ENCODE measurements at regions not wholly inside any gene's neighbourhood (a gene's known extent, or its start where the extent isn't known, plus 50 kb on each side); places are given as distances from the start of the nearest gene placed in this dataset.

- no peak for TF ChIP-seq CTCF (IDR thresholded peaks at IDR 0.05; ENCODE audit: low read depth, low read length)
- Histone ChIP-seq H3K9me3 (ENCODE audit: severe bottlenecking) (no peaks in the 10 kb centered on the region), H3K4me3 (ENCODE audit: low read depth, low read length) (no peak overlapping the region), H3K27ac (no peak overlapping the region), H3K27me3 (ENCODE audit: insufficient read depth, low read depth, severe bottlenecking) (no peaks in the 10 kb centered on the region), H3K36me3 (no peaks in the 10 kb centered on the region)
- no peak for DNase-seq
Observed at GRCh38 chr2:2842466-2842865, 511.4 kb upstream of the MYT1L start.

GRCh38 chr2:2840681-2841300, 509.7 kb upstream of the MYT1L start:
- no peak for TF ChIP-seq CTCF (IDR thresholded peaks at IDR 0.05; ENCODE audit: low read depth, low read length)
- H3K27me3 ChIP-seq (ENCODE audit: insufficient read depth, low read depth, severe bottlenecking), result no peaks in the 10 kb centered on the region
- no peaks in the 10 kb centered on the region for H3K9me3 ChIP-seq (ENCODE audit: severe bottlenecking)
- H3K36me3 ChIP-seq, result no peaks in the 10 kb centered on the region
- no peak for DNase-seq
- no peak overlapping the region for H3K27ac ChIP-seq
- no peak overlapping the region for H3K4me3 ChIP-seq (ENCODE audit: low read depth, low read length)

- Histone ChIP-seq H3K36me3 (no peaks in the 10 kb centered on the region), H3K4me3 (ENCODE audit: low read depth, low read length) (no peak overlapping the region), H3K27ac (no peak overlapping the region), H3K27me3 (ENCODE audit: insufficient read depth, low read depth, severe bottlenecking) (no peaks in the 10 kb centered on the region), H3K9me3 (ENCODE audit: severe bottlenecking) (no peaks in the 10 kb centered on the region)
- no peak for TF ChIP-seq CTCF (IDR thresholded peaks at IDR 0.05; ENCODE audit: low read depth, low read length)
- DNase-seq, result no peak
Observed at GRCh38 chr2:2839782-2840531, 508.9 kb upstream of the MYT1L start.

GRCh38 chr2:2839393-2839781, 508.3 kb upstream of the MYT1L start:
- DNase-seq, result no peak
- Histone ChIP-seq H3K9me3 (ENCODE audit: severe bottlenecking) (no peaks in the 10 kb centered on the region), H3K36me3 (no peaks in the 10 kb centered on the region), H3K4me3 (ENCODE audit: low read depth, low read length) (no peak overlapping the region), H3K27me3 (ENCODE audit: insufficient read depth, low read depth, severe bottlenecking) (no peaks in the 10 kb centered on the region), H3K27ac (no peak overlapping the region)
- TF ChIP-seq CTCF (IDR thresholded peaks at IDR 0.05; ENCODE audit: low read depth, low read length), result no peak

GRCh38 chr2:2838548-2838845, 507.4 kb upstream of the MYT1L start:
- no peak for DNase-seq
- no peak for TF ChIP-seq CTCF (IDR thresholded peaks at IDR 0.05; ENCODE audit: low read depth, low read length)
- no peaks in the 10 kb centered on the region for H3K9me3 ChIP-seq (ENCODE audit: severe bottlenecking)
- H3K4me3 ChIP-seq (ENCODE audit: low read depth, low read length), result no peak overlapping the region
- H3K27ac ChIP-seq, result no peak overlapping the region
- no peaks in the 10 kb centered on the region for H3K27me3 ChIP-seq (ENCODE audit: insufficient read depth, low read depth, severe bottlenecking)
- H3K36me3 ChIP-seq, result no peaks in the 10 kb centered on the region

Measured in WERI-Rb-1 (cell line).